GM21717 (cell line): ENCODE measurements at regions not wholly inside any gene's neighbourhood (a gene's known extent, or its start where the extent isn't known, plus 50 kb on each side); places are given as distances from the start of the nearest gene placed in this dataset.

Experiments
- ATAC-seq: cut with Tn5 transposase; IDR thresholded peaks from one replicate; pipeline ENCODE4 v1.9.1; 2021; ENCODE audit warnings: mild to moderate bottlenecking, moderate library complexity; ENCODE audit not compliant: unreplicated experiment

- ATAC-seq: no peak
Measured at GRCh38 chr5:173468821-173469251, 140.6 kb upstream of the STC2 start.

- ATAC-seq: no peak
Measured at GRCh38 chr5:173466227-173466626, 138.0 kb upstream of the STC2 start.

GRCh38 chr5:173464813-173465212 lies 136.6 kb upstream of the STC2 start:
- ATAC-seq: no peak

GRCh38 chr5:173463207-173463606 lies 135.0 kb upstream of the STC2 start:
- ATAC-seq: no peak

GRCh38 chr5:173458828-173459609 lies 130.8 kb upstream of the STC2 start:
- no peak for ATAC-seq

GRCh38 chr5:173457482-173457881 lies 129.3 kb upstream of the STC2 start:
- ATAC-seq: no peak

- ATAC-seq: no peak
Measured at GRCh38 chr5:173456751-173457171, 128.5 kb upstream of the STC2 start.

GRCh38 chr5:173456181-173456580 lies 128.0 kb upstream of the STC2 start:
- no peak for ATAC-seq

GRCh38 chr5:173455599-173455957 lies 127.4 kb upstream of the STC2 start:
- ATAC-seq: no peak

- no peak for ATAC-seq
Measured at GRCh38 chr5:173454736-173455598, 126.8 kb upstream of the STC2 start.

GRCh38 chr5:173454361-173454735 lies 126.1 kb upstream of the STC2 start:
- ATAC-seq: no peak

GRCh38 chr5:173453167-173453566 lies 125.0 kb upstream of the STC2 start:
- no peak for ATAC-seq

GRCh38 chr5:173452119-173452905 lies 124.1 kb upstream of the STC2 start:
- no peak for ATAC-seq

GRCh38 chr5:173451651-173452050 lies 123.4 kb upstream of the STC2 start:
- no peak for ATAC-seq

- ATAC-seq: no peak
Measured at GRCh38 chr5:173451031-173451430, 122.8 kb upstream of the STC2 start.

GRCh38 chr5:173450188-173450587 lies 122.0 kb upstream of the STC2 start:
- no peak for ATAC-seq

GRCh38 chr5:173448856-173449255 lies 120.6 kb upstream of the STC2 start:
- no peak for ATAC-seq

GRCh38 chr5:173443971-173444370 lies 115.8 kb upstream of the STC2 start:
- no peak for ATAC-seq

- ATAC-seq: no peak
Measured at GRCh38 chr5:173441053-173441628, 112.9 kb upstream of the STC2 start.

GRCh38 chr5:173438951-173439350 lies 110.7 kb upstream of the STC2 start:
- ATAC-seq: no peak

- ATAC-seq: no peak
Measured at GRCh38 chr5:173435447-173435846, 107.2 kb upstream of the STC2 start.
